Fibroblast of skin of back (primary cell): ENCODE measurements at regions not wholly inside any gene's neighbourhood (a gene's known extent, or its start where the extent isn't known, plus 50 kb on each side); places are given as distances from the start of the nearest gene placed in this dataset.

Source experiments
- DNase-seq: peaks from one replicate; pipeline ENCODE4 v3.0.0-alpha.2; 2013

DNA sequence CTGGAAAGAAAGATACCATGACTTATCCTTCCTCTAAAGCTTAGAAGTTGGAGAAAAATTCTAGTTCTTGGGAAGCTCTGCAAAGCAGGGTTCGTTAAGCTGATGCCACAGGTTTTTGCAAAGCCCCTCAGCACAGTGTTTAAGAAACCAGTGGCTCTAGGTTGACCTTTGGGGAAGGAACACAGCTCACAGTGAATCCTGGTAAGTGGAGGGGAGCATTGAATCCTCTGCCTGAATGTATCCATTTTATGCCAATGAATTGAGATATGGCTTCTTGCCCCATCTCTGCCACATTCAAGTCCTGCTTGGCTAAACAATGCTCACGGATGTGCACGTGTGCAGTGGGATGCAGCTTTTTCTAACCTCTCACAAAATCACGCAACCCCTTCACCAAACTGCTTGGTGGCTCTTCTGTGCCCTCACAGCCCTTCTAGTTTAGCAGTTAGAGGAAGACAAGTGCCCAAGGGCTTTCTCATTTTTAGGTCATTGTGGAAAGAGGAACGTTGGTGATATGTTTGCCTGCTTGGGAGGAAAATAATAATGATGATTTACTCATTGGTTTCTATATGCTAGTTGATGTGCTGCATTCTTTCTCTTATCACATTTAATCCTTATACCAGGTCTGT is 111.3 kb downstream of the DAD1 start:
- DNase-seq, result no peak

DNA sequence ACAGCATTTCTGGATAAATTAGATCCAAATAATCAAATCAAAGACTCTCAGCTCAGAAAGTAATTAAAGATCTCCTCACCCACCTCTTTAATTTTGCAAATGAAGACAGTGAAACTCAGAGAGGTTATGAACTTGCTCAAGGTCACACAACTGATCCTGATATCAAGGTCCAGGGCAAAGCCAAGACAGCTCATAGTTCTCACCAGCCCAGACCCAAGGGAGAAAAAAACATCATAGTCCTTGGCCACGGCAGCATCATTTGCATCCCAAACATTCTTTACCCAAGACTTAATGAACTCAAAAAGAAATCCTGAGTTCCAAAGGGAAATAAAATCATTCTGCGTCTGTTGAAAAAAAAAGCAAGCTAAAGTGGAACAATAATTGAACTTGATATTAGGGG is 112.1 kb downstream of the DAD1 start:
- DNase-seq, result peak; percentile 68

DNA sequence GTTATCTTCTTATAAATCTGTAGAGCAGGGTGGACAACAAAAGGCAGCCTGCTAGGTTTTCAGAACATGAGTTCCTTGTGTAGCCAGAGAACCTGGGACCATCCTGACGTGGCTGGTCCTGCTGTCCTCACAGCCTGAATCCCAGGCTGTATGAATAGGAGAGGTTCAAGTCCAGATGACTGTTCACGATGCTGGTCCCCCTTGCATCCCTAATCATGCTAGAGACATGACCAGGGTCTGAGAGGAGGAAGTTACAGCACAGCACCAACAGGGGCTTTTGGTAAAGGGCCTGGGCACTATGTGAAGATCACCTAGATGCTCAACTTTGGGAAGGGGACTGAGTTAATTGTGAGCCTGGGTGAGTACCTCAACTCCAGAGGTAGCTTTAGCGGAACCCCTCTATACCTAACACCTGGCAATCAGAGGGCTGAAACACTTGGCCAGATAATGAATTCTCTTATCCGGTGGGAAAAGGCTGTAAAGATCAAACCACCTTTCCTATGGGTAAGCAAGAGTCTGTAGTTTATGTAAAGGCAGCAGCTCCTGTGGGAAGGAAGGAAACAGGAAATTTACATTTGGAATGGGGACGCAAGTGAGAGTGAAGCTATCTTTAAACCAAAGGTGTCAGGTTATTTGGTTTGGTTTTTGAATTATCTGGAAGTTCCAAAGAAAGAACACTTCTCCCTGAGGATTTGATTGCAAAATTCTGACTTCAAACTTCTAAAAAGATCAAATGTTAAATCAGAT is 112.8 kb downstream of the DAD1 start:
- DNase-seq, result no peak

DNA sequence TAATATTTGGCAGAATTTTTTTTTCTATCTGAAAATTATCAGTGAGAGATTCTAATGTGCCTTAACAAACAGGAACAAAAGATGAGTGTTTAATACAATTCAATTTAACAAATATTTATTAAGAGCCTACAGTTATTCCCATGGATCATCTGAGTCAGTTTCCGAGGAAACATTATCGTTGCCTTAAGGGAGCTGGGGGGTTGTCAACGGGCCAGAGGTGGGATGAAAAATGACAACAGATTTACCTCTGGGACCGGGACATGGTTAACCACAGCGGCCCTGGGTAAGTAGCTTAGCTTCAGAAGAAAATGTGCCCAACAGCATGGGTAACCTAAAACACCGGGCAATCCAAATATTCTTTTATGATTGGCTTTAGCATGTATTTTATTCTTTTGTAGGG is 113.6 kb downstream of the DAD1 start:
- no peak for DNase-seq

DNA sequence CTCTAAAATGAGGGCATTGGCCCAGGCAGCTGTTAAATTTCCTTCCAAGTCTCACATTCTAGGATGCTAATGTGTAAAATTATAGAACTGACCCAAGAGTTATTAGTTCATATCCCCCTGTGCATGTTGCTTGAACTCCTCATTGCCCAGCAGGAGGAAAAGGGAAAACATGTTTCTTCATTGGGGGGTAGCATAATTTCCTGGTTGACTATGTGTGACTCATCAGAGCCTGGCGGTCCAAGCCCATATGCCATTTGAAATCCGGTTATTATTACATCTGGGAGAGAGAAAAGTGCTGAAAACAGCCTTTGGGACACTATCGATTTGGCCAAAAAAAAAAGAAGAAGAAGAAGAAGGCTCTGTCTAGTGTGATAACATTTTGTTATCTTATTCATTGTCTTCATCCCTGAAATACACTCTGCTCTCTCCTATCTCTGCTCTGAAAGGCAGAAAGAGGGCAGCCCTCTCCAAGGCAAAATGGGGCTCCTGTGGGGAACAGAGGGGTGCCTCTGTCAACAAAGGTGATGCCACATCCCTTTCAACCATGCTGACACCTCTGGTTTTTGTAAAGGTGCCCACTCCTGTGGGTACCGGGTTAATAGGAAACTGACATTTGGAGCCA is 114.2 kb downstream of the DAD1 start:
- DNase-seq, result peak; percentile 72

DNA sequence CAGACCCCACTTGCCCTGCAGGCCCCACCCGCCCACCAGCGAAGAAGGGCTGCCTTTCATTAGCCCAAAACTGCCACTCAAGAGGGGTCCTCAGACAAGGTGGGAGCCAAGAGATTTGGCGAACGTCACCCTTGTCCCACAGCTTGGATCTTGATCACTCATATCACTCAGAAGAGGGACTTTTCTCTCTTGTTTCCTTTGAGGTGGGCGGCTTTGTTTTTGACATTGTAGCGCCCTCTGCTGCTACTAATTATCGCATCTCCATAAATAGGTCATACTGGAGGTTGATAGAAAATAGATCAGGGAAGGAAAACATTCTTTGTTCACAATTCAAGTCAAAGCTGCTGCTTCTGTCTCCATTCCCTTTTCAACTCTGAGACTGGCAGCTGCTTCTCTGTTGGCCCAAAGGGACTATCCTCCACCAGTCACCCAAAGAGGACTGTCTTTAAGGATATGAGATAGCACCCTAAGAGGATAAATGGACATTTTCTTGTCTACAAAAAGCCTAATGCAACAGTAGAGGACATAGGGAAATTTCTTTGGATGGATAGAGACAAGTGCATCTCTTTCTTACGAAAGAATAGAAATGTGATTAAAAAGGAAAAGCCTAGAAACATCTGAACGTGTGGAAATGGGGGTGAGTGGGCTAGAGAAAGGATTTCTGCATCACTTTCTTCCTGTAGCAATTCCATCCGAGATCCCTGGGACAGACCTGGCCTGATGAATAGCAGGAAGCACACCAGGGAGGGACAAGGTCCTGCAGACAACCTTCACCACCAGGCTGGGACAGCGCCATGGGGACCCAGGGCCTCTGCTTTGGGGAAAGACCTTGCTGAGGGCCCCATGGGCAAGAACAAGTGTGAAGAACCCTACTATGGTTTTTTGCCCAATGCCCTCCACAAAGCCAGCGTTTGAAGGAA is 115.8 kb downstream of the DAD1 start:
- DNase-seq, result peak; percentile 54

DNA sequence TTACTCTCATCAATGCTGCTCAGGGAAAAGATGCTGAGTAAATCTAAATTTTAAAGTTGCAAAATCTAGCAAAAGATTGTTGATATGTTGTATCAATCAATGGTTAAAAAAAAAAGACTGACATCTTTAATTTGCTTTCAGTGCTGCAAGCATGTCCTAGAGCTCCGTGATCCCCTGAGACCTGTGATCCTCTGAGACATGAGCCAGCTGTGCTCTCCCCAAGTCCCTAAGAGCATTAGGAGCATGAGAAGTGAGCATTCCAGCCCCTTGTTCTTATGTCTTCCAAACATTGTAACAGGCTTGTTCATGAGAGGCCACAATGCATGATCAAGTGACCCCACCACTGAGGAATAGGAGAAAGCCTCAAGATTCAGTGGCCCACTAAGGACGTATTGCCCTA is 116.6 kb downstream of the DAD1 start:
- DNase-seq, result no peak

DNA sequence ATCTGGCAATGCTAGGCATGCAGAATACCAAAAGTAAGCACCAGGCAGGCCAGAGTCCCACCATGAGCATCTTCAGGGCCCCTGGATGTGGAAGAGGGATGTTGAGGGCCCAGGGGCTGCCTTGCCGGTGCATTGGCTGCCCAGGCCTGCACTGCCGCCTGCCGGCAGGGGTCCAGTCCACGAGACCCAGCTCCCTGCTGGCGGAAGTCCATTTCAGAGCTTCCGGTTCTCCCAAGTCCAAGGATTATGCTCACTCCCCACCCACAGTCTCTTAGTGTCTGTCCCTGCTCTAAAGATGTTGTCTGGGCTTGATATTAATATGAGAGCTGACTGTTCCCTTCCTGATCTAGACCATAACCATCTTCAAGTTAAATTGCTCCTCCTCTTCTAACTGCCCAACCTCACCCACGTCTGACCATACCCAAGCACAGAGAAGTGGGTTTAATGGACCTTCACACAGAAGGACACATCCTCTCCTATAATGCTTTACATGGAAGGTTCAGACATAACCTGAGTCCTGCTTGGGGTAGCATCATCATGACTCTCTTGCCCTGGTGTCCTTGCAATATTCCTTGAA is 117.4 kb downstream of the DAD1 start:
- DNase-seq, result peak; percentile 59

DNA sequence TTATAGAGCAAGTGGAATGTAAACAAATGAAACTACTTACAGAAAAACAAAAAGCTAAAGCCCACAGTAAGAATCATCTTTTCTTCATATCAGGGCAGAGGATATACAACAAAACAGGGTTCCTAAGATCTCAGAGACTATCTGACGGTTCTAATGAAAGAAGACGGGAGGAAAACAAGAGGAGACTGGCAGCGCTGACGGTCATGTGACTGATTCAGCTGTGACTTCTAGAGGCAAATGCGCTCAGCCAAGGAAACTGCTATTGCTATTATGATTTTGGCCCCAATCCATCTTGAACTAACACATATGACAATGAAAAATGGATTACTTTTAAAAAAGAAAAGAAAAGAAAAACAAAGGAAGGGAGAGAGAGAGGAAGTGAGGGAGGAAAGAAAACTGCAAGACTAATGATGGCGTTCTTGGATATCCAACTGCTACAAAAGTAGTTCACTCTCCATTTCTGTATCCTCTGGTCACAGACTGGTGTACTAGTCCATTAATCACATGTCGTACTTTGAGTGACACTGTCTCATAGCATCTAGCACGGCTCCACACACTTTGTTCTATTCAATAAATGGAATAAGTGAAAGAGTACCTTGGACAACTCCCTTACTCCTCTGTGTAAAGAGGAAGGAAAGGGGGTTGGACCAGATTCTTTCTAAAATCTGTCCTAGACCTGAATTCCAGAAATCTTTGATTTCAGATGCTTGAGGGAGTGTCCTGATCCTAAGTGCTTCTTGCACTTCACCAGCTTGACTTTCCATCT is 119.3 kb downstream of the DAD1 start:
- DNase-seq, result no peak

DNA sequence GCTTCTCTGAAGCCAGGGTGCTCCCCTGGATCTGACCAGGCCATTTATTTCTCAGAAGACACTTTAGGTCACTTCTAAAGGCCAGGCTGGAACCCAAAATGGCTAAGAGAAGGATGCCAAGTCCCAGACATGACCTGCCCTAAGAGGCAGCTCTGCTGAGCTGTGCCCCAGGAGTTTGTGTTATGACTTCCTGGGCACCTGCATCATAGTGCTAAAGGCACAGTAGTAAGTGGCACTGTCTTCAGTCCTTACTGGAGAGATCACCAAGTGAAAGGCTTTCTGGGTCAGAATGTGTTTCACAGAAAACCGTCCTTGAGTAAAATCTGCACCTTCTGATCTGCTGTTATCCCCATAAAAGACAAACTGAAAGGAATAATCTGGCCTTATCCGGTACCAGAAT is 120.2 kb downstream of the DAD1 start:
- DNase-seq, result no peak

DNA sequence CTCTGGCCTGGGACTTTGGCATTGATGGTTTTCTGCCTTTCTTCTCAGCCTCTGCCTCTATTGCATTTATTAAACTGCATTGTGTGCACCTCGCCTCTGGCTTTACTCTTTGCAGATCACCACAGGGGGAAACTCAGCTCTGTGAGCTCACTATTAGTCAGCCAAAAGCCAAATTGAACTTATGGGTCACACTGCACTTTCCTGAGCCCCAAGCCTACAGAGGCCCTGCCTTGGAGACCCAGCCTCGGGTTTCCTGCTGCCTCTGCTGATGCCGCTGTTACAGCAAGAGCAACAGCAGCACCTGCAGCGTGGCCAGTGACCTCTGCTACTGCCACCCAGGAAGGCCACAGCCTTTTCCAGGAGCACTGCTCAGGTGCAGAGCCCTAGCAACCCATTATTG is 122.5 kb downstream of the DAD1 start:
- peak; percentile 53 for DNase-seq

DNA sequence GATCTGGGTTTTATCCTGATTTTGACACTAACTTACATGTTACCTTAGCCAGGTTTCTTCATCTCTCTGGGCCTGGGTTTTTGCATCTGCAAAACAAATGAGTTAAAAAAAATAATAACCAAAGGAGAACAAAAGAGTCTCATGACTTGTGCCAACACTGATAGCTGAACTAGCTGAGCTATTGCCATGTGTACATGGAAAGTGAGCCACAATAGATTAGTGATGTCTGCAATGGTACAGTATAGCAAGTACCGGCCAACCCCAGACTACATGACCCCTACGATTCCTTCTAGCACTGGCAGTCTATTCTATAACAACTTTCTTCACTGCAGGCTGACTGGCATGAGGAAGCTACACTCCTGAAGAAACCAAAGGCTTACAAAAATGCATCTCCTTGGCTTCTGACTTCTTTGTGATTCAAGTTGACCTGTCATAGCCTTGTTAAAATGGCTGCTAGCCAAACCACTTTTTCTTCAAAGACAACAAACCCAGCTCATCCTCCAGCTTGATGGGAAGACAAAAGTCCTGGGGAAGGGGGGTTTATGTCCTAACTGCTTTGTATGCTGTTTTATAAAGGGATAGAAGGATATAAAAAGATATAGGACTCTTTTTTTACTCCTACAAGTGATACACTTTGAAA is 123.7 kb downstream of the DAD1 start:
- peak; percentile 77 for DNase-seq

DNA sequence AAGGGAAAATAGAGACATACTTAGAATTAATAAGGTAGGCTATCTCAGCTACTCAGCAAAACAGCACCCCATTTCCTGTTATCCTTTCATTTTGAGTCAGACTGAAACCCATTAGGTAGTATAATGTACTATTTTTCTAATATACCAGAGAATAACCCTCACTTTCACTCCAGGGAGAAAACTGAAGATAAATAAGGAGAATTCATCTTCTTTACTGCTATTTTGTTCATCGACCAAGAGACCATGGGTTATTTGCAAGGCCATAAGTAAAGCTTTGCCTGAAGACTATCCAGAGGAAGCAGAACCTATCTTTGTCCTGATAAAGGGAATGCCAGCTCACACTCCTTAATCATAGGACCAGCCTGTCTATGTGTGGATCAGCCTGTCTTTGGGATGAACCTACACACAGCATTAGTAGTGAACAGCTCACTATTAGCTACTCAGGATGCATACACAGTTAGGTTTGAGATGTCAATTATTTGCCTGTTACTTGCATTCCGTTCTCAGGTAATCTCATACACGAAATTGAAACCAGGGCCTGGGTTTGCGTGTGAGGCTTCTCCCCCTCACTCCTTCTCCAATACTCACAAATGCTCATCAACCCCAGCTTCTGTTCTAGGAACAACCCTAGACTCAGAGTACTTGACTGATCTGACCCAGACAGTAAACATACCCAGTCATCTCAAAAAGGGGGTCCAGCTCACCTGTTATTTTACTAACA is 124.4 kb downstream of the DAD1 start:
- DNase-seq, result no peak

DNA sequence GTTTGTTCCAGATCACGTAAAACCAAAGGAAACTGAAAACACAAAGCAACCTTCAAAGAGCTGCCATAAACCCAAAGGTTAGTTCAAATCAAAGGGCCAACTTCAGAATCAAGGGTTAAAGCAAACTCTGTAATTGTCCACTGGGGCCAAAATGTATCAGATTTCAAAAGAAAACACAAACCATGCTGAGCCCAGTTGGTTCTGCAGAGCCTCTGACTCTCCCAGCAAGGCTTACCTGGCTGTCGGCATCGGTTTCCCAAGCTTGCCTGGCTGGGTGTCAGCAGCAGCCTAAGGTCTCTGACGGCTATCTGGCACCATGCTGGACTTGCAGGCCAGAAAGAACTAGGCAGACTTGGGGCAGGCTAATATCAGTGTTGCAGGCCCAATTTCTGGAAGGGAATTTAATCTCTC is 125.3 kb downstream of the DAD1 start:
- no peak for DNase-seq

DNA sequence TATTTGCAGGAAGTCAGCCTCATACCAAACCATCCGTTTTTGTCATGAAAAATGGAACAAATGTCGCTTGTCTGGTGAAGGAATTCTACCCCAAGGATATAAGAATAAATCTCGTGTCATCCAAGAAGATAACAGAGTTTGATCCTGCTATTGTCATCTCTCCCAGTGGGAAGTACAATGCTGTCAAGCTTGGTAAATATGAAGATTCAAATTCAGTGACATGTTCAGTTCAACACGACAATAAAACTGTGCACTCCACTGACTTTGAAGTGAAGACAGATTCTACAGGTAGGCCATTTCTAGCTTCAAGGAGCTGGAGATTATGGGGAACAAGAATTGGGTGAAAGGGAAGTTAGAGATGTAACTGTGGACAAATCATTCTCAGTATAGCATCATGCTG is 126.1 kb downstream of the DAD1 start:
- no peak for DNase-seq

DNA sequence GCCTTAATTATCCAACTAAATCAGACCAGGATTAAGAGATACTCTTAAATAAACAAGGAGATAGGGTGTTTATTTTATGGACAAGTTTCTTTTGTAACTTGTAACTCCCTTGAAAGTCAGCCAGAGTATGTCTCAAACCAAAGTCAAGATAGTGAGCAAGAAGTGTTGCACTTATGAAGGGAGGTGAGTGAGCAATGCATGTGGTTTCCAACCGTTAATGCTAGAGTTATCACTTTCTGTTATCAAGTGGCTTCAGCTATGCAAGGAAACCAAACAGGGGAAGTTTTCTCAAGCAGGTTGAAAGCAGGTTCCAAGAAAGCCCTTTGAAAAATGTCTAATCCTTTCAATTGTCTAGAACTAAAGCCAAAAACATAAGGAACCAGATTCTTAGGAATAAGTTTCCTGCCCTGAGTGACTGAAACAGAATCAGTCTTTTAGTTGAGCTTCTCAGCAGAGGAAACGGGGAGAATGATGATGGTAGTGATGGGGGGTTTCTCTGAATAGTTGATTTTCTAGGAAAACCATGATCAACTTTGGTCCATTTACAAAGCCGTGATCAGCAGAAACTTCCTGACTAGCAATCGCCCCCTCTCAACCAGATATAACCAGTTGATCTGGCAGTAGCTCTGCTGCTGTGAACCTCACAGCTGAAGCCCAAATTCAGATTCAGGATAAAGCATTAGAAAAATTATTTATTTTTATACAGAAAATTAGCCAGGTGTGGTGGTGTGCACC is 128.4 kb downstream of the DAD1 start:
- no peak for DNase-seq

DNA sequence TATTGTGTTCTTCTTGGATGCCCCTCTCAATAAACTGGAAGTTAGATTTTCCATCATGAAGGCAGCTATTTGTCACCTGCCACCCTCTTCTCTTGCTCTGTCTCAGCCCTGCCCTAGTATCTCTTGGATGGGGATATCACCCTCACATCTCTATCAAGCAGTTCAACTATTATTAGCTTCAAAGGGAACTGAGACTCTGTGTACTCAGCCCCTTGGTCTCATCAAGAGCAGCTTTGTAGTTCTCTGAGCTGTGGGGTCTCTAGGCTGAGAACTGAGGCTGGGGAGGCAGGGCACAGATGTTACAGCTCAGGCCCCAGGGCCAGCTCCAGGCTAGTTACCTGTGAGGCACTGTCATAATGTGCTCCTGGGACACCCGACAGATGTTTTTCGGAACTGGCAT is 130.3 kb downstream of the DAD1 start:
- DNase-seq, result no peak

DNA sequence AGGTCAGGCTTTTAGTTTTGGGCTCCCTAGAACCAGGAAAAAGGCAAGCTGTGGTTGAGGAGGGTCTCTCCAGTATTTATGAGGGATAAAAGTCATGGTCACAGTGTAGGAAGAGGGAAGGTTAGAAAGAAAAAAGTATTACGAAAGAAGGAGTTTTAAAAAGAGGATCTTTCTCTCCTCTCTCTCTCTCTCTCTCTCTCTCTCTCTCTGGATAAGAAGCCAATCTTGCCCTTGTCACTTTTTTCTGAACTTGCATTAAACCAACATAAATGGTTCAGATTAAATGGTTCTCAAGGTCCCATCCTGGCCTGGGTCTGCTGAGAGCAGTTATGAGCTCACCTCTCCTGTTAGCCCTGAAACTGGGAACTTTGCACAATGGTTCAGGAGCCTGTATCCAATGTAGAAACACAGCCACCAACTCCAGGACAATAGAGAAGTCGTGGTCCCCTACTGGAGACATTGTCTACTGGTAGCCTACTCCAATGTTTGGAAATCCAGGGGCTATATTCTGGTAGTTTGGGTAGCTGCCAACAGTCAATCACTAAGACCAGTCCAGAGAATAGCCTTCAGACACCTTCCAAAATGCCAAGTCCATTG is 131.9 kb downstream of the DAD1 start:
- no peak for DNase-seq

DNA sequence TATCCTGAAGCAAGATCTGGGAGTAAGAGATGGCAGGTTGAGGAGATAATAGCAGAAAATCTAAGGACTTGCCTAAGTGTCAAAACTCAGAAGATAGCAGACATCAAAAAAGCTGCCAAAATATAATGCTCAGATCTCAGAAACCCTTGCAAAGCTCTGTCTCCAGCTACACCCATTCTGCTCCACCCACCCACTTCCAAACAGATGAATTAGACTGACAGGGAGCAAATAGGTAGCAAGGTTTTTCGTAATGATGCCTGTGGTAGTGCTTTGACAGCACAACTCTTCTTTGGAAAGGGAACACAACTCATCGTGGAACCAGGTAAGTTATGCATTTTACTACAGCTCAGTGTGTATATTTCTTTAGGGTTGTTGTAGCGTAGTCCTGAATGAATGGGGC is 132.6 kb downstream of the DAD1 start:
- DNase-seq, result no peak

DNA sequence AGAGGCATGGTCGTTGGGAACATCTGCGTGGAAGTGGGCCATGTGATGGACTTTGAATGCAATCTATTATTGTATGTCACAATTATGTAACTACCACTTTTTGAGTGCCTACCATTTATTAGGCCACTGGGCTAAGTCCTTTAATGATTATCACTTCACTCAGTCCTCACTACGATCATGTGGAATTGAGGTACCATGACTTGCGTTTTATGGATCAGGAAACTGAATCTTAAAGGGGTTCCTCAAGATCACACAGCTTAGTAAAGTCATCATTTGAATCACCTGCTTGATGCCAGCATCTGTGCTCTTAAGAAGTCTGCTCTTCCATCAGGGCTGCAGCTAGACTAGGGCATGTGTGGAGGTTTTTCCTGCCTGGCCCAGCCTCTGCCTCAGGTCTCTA is 136.7 kb downstream of the DAD1 start:
- no peak for DNase-seq
